Thyroid gland (tissue), 4 donors: ENCODE measurements at regions not wholly inside any gene's neighbourhood (a gene's known extent, or its start where the extent isn't known, plus 50 kb on each side); places are given as distances from the start of the nearest gene placed in this dataset.

Source experiments
- DNase-seq, 2 donors: peaks; one replicate each; pipeline ENCODE4 v3.0.0-alpha.2; 2019
- H3K27ac ChIP-seq, 3 donors: fragments of 200-600 bp; sonication (generic); 1 replicate in 2 of 3; 2 replicates in 1 of 3; pipeline ENCODE4 v1.5.1; 2016 to 2019; ENCODE audit warnings: mild to moderate bottlenecking in 1 of 3, moderate library complexity in 1 of 3
- H3K27me3 ChIP-seq: fragments of 200-600 bp; sonication (generic); one replicate; pipeline ENCODE4 v1.5.1; 2019
- H3K36me3 ChIP-seq, 2 donors: fragments of 200-600 bp; sonication (generic); one replicate each; pipeline ENCODE4 v1.5.1; 2016 to 2019
- H3K4me1 ChIP-seq, 2 donors: fragments of 200-600 bp; sonication (generic); one replicate each; pipeline ENCODE4 v1.5.1; 2017 to 2019
- H3K4me3 ChIP-seq, 3 donors: fragments of 200-600 bp; sonication (generic); replicated peaks in 1 of 3; 1 replicate in 2 of 3; 2 replicates in 1 of 3; pipeline ENCODE4 v1.5.1; 2016; ENCODE audit warnings: mild to moderate bottlenecking in 1 of 3
- H3K9me3 ChIP-seq: fragments of 200-600 bp; sonication (generic); one replicate; pipeline ENCODE4 v1.5.1; 2017
- POLR2A ChIP-seq, 2 donors: fragments of 450-650 bp; IDR thresholded peaks; one replicate each; pipeline ENCODE4 v1.6.1; 2017; ENCODE audit warnings: antibody characterized with exemption in 2 of 2, mild to moderate bottlenecking in 2 of 2, moderate library complexity in 1 of 2
- WGBS, 2 donors: methylation state at CpG; one replicate each; pipeline ENCODE4 v1.1.5; 2017; 5-methylcytosine and 5-hydroxymethylcytosine counted together
- intact Hi-C: fragments of 100-400 bp; cut with DNase I; formaldehyde crosslinking; loops from one replicate; pipeline ENCODE4 v1.15.1; 2023
- TF ChIP-seq, protein P1 (sequence below), 6 experiments: fragments of 200-600 bp in 3 of 6; fragments of 450-650 bp in 3 of 6; sonication (generic) in 3 of 6; IDR thresholded peaks; one replicate each; pipeline ENCODE4 v1.5.1; 2016 to 2019; ENCODE audit warnings: antibody characterized with exemption in 6 of 6, mild to moderate bottlenecking in 2 of 6, inconsistent platforms in 1 of 6, moderate library complexity in 1 of 6

DNA sequence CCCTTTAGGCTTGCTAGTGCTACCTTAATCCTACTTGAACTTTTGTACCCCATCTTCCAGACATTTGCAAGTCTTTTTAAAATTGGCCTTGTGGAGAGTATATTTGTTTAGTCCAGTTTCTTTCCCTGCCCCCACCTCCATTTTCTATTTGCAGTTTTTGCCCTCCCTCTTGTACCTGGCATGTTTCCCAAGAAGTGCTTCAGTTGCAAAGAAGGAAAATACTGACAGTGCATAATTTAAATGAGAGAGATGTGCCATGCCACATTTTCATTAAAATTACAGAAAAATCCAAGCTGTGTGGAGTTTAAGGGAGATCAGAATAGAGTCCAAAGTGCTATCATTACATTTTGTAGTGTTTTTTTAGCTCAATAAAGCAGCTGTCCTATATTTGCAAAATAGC, 150.0 kb upstream of the ADGRL2 start:
- intact Hi-C loops: no loop called here
- no peaks in the 10 kb centered on the region for H3K27me3 ChIP-seq
- no peaks in the 10 kb centered on the region for H3K9me3 ChIP-seq
- DNase-seq: peak; percentile 34 to 55
- H3K4me1 ChIP-seq: peaks cover 0 to 10% of the 10 kb centered on the region in 2 donors
- TF ChIP-seq, protein P1, sequence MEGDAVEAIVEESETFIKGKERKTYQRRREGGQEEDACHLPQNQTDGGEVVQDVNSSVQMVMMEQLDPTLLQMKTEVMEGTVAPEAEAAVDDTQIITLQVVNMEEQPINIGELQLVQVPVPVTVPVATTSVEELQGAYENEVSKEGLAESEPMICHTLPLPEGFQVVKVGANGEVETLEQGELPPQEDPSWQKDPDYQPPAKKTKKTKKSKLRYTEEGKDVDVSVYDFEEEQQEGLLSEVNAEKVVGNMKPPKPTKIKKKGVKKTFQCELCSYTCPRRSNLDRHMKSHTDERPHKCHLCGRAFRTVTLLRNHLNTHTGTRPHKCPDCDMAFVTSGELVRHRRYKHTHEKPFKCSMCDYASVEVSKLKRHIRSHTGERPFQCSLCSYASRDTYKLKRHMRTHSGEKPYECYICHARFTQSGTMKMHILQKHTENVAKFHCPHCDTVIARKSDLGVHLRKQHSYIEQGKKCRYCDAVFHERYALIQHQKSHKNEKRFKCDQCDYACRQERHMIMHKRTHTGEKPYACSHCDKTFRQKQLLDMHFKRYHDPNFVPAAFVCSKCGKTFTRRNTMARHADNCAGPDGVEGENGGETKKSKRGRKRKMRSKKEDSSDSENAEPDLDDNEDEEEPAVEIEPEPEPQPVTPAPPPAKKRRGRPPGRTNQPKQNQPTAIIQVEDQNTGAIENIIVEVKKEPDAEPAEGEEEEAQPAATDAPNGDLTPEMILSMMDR (IDR thresholded peaks at IDR 0.05): no peak
- TF ChIP-seq POLR2A (IDR thresholded peaks at IDR 0.05): no peak
- H3K4me3 ChIP-seq: no peak overlapping the region
- H3K27ac ChIP-seq: no peak overlapping the region
- H3K36me3 ChIP-seq: no peaks in the 10 kb centered on the region

DNA sequence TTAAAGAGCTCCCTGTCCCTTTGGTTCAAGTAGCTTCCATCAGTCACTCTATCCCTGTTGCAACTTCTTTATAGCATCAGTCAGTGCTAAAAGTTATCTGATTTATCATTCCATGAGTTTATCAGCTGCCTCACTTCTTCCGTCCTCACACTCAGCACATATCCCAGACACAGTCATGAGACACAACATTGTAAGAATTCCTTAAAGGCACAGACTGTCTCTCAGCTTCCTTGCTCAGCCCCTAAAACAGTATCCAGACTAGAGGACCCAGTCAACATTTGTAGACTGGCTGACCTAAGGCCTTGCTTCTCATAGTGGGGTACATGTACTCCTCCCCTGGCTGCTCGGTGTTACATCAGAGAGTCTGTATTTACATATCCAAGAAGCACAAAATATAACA, 164.9 kb upstream of the ADGRL2 start:
- intact Hi-C loops: no loop called here

DNA sequence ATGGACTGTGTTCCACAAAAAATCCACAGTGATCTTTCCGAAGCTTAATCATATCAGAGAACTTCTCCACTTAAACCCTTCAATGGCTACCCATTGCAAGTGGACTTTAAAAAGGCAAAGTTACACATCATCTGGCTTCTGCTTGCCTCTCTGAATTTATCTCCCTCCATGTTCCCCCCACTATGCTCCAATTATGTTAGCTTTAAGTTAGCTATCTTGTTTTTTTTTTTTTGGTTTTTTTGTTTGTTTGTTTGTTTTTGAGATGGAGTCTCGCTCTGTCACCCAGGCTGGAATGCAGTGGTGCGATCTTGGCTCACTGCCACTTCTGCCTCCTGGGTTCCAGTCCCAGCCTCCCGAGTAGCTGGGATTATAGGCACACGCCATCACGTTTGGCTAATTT, 166.4 kb upstream of the ADGRL2 start:
- intact Hi-C loops: no loop called here
- Histone ChIP-seq H3K36me3 (no peaks in the 10 kb centered on the region), H3K27ac (no peak overlapping the region)

More for the DNA sequence above, 164.9 kb upstream of the ADGRL2 start:
- H3K27ac ChIP-seq: no peak overlapping the region
- H3K9me3 ChIP-seq: no peaks in the 10 kb centered on the region
- TF ChIP-seq, protein P1 (IDR thresholded peaks at IDR 0.05): no peak
- 90 to 96% methylated on average over 2 of the region's 2 CpGs for WGBS, 2 donors
- no peak for DNase-seq
- H3K27me3 ChIP-seq: no peaks in the 10 kb centered on the region
- no peaks in the 10 kb centered on the region for H3K4me1 ChIP-seq
- H3K36me3 ChIP-seq: no peaks in the 10 kb centered on the region
- no peak overlapping the region for H3K4me3 ChIP-seq

DNA sequence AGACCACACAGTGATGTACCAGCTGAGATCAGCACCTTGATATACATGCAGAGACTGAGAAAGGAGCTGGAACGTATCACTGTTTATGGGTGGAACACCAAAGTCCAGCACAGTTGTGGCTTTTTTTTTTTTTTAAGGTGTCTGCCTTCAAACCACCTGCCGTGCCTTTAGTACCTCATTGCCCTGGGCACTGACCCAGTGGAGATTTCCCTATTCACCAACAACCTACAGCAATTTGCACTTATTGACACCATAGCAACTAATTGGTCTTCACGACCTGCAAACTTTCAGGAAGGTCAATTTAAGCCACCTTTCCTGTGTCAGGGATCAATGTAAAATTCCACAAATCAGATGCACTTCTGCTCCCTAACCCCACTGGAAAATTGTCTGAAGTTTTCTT, 181.6 kb upstream of the ADGRL2 start:
- no peak for DNase-seq
- Histone ChIP-seq H3K27me3 (no peaks in the 10 kb centered on the region), H3K4me1 (peaks cover 4 to 6% of the 10 kb centered on the region in 2 donors), H3K4me3 (no peak overlapping the region), H3K27ac (no peak overlapping the region), H3K9me3 (no peaks in the 10 kb centered on the region), H3K36me3 (no peaks in the 10 kb centered on the region)
- TF ChIP-seq POLR2A (IDR thresholded peaks at IDR 0.05): no peak
- TF ChIP-seq, protein P1 (IDR thresholded peaks at IDR 0.05): no peak
- WGBS, 2 donors: 57 to 72% methylated on average over 3 of the region's 3 CpGs
- intact Hi-C loops: no loop called here

More for the DNA sequence above, 166.4 kb upstream of the ADGRL2 start:
- DNase-seq: no peak
- TF ChIP-seq POLR2A (IDR thresholded peaks at IDR 0.05): no peak
- TF ChIP-seq, protein P1 (IDR thresholded peaks at IDR 0.05): no peak
- Histone ChIP-seq H3K9me3 (no peaks in the 10 kb centered on the region), H3K4me1 (no peaks in the 10 kb centered on the region), H3K27me3 (no peaks in the 10 kb centered on the region), H3K4me3 (no peak overlapping the region)
- WGBS, 2 donors: 91 to 93% methylated on average over 6 of the region's 6 CpGs

DNA sequence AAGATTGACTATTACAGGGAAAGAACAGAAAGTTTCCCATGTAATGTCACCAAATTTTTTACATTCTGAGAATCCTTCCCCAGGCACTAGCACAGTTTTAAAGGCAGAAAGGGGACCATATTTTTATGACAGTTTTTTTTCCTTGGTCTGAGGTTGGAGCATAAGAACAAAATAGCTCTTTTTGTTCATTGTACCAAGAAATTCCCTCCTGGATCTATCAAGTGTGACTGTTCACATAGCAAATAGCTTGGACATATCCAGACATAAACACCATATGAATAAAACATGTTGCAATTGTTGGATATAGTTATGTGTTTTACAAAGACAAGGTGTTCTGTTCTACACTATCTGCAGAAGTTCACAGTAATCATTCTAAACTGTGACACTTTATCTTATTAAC, 182.4 kb upstream of the ADGRL2 start:
- Histone ChIP-seq H3K9me3 (no peaks in the 10 kb centered on the region), H3K4me1 (peaks cover 4 to 6% of the 10 kb centered on the region in 2 donors), H3K36me3 (no peaks in the 10 kb centered on the region), H3K4me3 (no peak overlapping the region), H3K27ac (no peak overlapping the region), H3K27me3 (no peaks in the 10 kb centered on the region)
- intact Hi-C loops: no loop called here
- DNase-seq: no peak
- TF ChIP-seq, protein P1 (IDR thresholded peaks at IDR 0.05): no peak
- no peak for TF ChIP-seq POLR2A (IDR thresholded peaks at IDR 0.05)
